ENCODE measurements at regions not wholly inside any gene's neighbourhood (a gene's known extent, or its start where the extent isn't known, plus 50 kb on each side); places are given as distances from the start of the nearest gene placed in this dataset.

DNA sequence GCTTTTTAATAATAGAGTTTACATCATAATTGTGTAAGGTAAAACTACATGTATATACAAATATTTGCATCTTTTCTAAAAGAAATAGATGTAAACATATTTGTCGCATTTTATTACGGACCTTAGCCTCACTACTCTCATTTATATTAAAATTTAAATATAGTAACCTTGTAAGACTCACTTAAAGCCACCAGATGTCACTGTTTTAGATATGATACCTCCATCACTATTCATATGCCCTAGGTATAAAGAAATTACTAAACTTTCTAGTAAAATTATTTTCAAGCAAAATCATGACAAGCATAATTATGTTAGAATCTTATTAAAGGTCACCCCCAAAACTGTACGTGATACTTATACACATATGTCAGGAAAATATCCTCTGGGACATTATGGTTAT, 674.3 kb upstream of the REG3G start:
- Histone ChIP-seq H4K20me1 (ENCODE audit: insufficient read depth) (peaks cover 5% of the 10 kb centered on the region; the same call in 1 of the 2 replicates), H3F3A (ENCODE audit: insufficient read depth, low read depth) (no peaks in the 10 kb centered on the region), H3K4me2 (no peak overlapping the region), H3K9me3 (ENCODE audit: insufficient read depth, low read depth) (no peaks in the 10 kb centered on the region), H3K27me3 (ENCODE audit: insufficient read depth, low read depth) (no peaks in the 10 kb centered on the region), H3K4me1 (replicated peaks; ENCODE audit: insufficient read depth) (no peaks in the 10 kb centered on the region), H3K36me3 (ENCODE audit: low read depth) (no peaks in the 10 kb centered on the region), H3K27ac (no peak overlapping the region), H3K9me2 (ENCODE audit: insufficient read depth) (no peaks in the 10 kb centered on the region), H3K79me2 (ENCODE audit: low read depth) (no peaks in the 10 kb centered on the region), H2AFZ (no peak overlapping the region), H3K4me3 (no peak overlapping the region)
- ChIA-PET POLR2A (ENCODE audit: unreplicated experiment) (no interaction called here), CTCF (interaction anchor here (0.6 kb wide), 1 partner anchor 511 kb away, joined by 3 read pairs; no protein-coding TSS in a partner anchor)
- no peak for DNase-seq
- intact Hi-C loops (cut with micrococcal nuclease; ENCODE audit: unreplicated experiment), result no loop called here
- BruUV-seq (replicated peaks), result no TSS peak
- TF ChIP-seq EZH2 (IDR thresholded peaks at IDR 0.05; ENCODE audit: low read depth) (no peak), CTCF (conservative IDR thresholded peaks at IDR 0.05) (peak; percentile 49; the same call in 1 of the 2 replicates)

DNA sequence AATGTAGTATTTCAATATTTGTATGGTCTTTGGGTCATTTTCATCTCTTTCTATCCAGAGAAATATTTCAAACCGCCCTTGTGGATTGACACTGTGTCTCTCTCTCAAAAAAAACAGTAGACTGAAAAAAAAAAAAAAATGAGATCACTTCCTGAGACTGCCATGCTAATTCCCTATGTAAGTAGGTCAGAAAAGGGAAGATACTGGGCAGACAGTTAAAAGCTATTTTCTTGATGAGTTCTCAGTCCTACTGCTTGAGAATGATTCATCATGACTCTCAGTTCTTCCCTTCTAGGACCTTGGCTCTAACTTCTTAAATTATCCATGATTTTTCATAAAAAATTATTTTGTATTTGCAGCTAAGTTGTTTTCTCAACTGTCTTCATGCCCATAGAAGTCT, 672.3 kb upstream of the REG3G start:
- Histone ChIP-seq H3F3A (ENCODE audit: insufficient read depth, low read depth) (no peaks in the 10 kb centered on the region), H3K36me3 (ENCODE audit: low read depth) (no peaks in the 10 kb centered on the region), H3K4me2 (no peak overlapping the region), H3K79me2 (ENCODE audit: low read depth) (no peaks in the 10 kb centered on the region), H3K27me3 (ENCODE audit: insufficient read depth, low read depth) (no peaks in the 10 kb centered on the region), H3K9me2 (ENCODE audit: insufficient read depth) (no peaks in the 10 kb centered on the region), H3K4me3 (no peak overlapping the region), H3K9me3 (ENCODE audit: insufficient read depth, low read depth) (no peaks in the 10 kb centered on the region), H3K4me1 (replicated peaks; ENCODE audit: insufficient read depth) (no peaks in the 10 kb centered on the region), H4K20me1 (ENCODE audit: insufficient read depth) (peaks cover 5% of the 10 kb centered on the region; the same call in 1 of the 2 replicates), H3K27ac (no peak overlapping the region), H2AFZ (no peak overlapping the region)
- no TSS peak for BruUV-seq (replicated peaks)
- intact Hi-C loops (cut with micrococcal nuclease; ENCODE audit: unreplicated experiment), result no loop called here
- CTCF ChIA-PET, result no interaction called here
- no peak for DNase-seq
- POLR2A ChIA-PET (ENCODE audit: unreplicated experiment), result no interaction called here
- TF ChIP-seq CTCF (conservative IDR thresholded peaks at IDR 0.05) (no peak), EZH2 (IDR thresholded peaks at IDR 0.05; ENCODE audit: low read depth) (no peak)

DNA sequence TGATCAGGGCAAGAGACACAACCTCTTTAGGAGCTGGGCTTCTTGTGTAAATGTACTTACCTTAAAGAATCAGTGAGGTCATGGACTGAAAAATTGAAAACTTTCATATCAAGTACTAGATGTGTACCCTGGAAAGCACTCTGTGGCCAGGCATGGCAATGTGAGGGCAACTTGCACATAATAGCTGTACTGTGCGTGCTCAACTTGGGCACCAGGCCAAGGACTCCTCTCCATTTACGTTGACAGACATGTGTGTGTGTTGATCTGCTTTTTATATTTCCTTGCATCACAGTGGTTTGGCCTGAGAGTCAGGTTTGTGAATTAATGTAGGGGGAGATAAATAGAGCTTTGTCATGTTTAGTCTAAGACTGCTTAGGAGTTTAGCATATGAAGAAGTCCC, 669.5 kb upstream of the REG3G start:
- Histone ChIP-seq H4K20me1 (ENCODE audit: insufficient read depth) (peaks cover under 1% of the 10 kb centered on the region; the same call in 1 of the 2 replicates), H3K9me2 (ENCODE audit: insufficient read depth) (no peaks in the 10 kb centered on the region), H3K9me3 (ENCODE audit: insufficient read depth, low read depth) (no peaks in the 10 kb centered on the region), H3K4me1 (replicated peaks; ENCODE audit: insufficient read depth) (no peaks in the 10 kb centered on the region), H3K36me3 (ENCODE audit: low read depth) (no peaks in the 10 kb centered on the region), H3K27ac (no peak overlapping the region), H3K4me2 (no peak overlapping the region), H3K27me3 (ENCODE audit: insufficient read depth, low read depth) (no peaks in the 10 kb centered on the region), H3K4me3 (no peak overlapping the region), H3K79me2 (ENCODE audit: low read depth) (no peaks in the 10 kb centered on the region), H3F3A (ENCODE audit: insufficient read depth, low read depth) (no peaks in the 10 kb centered on the region), H2AFZ (no peak overlapping the region)
- no TSS peak for BruUV-seq (replicated peaks)
- ChIA-PET CTCF (no interaction called here), POLR2A (ENCODE audit: unreplicated experiment) (no interaction called here)
- no peak for DNase-seq
- TF ChIP-seq CTCF (conservative IDR thresholded peaks at IDR 0.05) (no peak), EZH2 (IDR thresholded peaks at IDR 0.05; ENCODE audit: low read depth) (no peak)
- intact Hi-C loops (cut with micrococcal nuclease; ENCODE audit: unreplicated experiment), result no loop called here

Data from PC-9 (cell line).